ENCODE measurements at regions not wholly inside any gene's neighbourhood (a gene's known extent, or its start where the extent isn't known, plus 50 kb on each side); places are given as distances from the start of the nearest gene placed in this dataset.

GRCh38 chr15:94769089-94769488 lies 537.7 kb downstream of the MCTP2 start:
- TF ChIP-seq CTCF (IDR thresholded peaks at IDR 0.05) (no peak), POLR2A (IDR thresholded peaks at IDR 0.05) (no peak)
